Calu3 (cell line): ENCODE measurements at regions not wholly inside any gene's neighbourhood (a gene's known extent, or its start where the extent isn't known, plus 50 kb on each side); places are given as distances from the start of the nearest gene placed in this dataset.
A peak's percentile ranks its signal among the peaks of the same experiment; 100 is the strongest.

Experiments
- BruUV-seq: library from RNA; stranded (reverse); fragments of 400-500 nt; replicated peaks from 2 replicates; lab custom pipeline; 2021; lab: Mats Ljungman, UMichigan
- CTCF ChIA-PET: fragments of 300-600 bp; sonication (Branson Sonifier 250); formaldehyde crosslinking; loops from one replicate; lab custom pipeline; 2022; ENCODE audit warnings: antibody characterized with exemption; lab: Charles Lee
- DNase-seq: peaks from one replicate; pipeline ENCODE4 v3.0.0; 2022
- H3K27ac Mint-ChIP-seq: one replicate; pipeline ENCODE4 v1.8.0; 2022; ENCODE audit warnings: mixed read lengths; ENCODE audit not compliant: unreplicated experiment
- H3K27me3 Mint-ChIP-seq: one replicate; pipeline ENCODE4 v1.8.0; 2022; ENCODE audit warnings: mixed read lengths; ENCODE audit not compliant: unreplicated experiment
- H3K36me3 Mint-ChIP-seq: one replicate; pipeline ENCODE4 v1.8.0; 2022; ENCODE audit warnings: mild to moderate bottlenecking, moderate library complexity, mixed read lengths; ENCODE audit not compliant: insufficient read depth, unreplicated experiment
- H3K4me1 Mint-ChIP-seq: one replicate; pipeline ENCODE4 v1.8.0; 2022; ENCODE audit warnings: mild to moderate bottlenecking, low read depth, mixed read lengths; ENCODE audit not compliant: unreplicated experiment
- H3K4me3 Mint-ChIP-seq: one replicate; pipeline ENCODE4 v1.8.0; 2022; ENCODE audit warnings: mild to moderate bottlenecking, low read depth, moderate library complexity, mixed read lengths; ENCODE audit not compliant: unreplicated experiment
- H3K9me3 Mint-ChIP-seq: one replicate; pipeline ENCODE4 v1.8.0; 2022; ENCODE audit warnings: low read depth, mixed read lengths; ENCODE audit not compliant: unreplicated experiment
- CTCF ChIP-seq: fragments of 200-600 bp; IDR thresholded peaks from one replicate; pipeline ENCODE4 v1.8.0; 2022; ENCODE audit warnings: antibody characterized with exemption; ENCODE audit not compliant: unreplicated experiment
- intact Hi-C: fragments of 100-400 bp; cut with micrococcal nuclease; formaldehyde crosslinking; loops from one replicate; pipeline ENCODE4 v1.10.0; 2022; ENCODE audit not compliant: unreplicated experiment

DNA sequence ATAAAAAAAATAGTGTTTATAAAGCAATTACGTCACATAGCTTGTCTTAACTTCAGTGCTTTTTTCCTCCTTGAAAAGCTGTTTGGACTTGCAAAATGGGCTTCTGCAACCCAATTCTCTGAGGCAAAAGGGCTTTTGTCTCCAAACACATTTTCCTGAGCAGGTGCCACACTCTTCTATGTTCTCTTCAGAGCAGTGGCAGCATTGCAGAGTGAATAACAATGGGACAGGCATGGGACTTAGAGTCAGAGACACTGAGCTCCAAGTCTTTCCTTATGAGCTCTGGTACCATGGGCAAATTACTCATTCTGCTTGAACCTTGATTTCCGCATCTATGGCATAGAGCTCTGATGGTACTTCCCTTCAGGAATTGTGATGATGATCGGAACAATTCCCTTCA lies 149.0 kb downstream of the ARL6IP6 start:
- Mint-ChIP-seq H3K4me1 (no peaks in the 10 kb centered on the region), H3K4me3 (no peak overlapping the region), H3K9me3 (peaks cover 9% of the 10 kb centered on the region), H3K27me3 (peaks cover 8% of the 10 kb centered on the region), H3K27ac (no peak overlapping the region), H3K36me3 (no peaks in the 10 kb centered on the region)
- intact Hi-C loops: no loop called here
- no peak for DNase-seq
- CTCF ChIA-PET: no interaction called here
- BruUV-seq: no TSS peak
- TF ChIP-seq CTCF: no peak

DNA sequence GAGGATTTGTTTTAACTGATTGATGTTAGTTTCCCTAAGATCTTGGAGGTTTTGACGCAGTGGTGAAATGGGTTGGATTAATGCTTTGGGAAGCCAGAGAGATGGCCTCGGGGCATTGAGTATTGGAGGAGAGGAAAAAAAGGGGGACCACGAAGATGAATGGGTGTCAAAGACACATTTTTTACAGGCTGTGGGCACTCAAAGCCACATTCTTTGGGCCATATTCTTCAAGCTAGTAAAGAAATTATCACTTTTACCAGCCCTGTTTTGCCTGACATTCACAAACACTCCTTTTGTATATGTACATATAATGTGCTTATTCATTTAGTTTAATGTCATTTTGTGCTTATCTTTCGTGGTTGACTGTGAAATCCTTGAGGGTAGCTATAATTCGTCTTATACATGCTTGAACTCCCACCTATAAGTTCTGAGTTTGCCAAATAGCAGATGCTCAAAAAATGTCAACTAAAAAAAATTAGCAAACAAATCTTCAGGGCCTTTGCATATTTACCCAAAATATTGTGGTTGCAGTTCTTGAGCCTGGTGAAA lies 146.3 kb downstream of the ARL6IP6 start:
- H3K27ac Mint-ChIP-seq: no peak overlapping the region
- no peak for DNase-seq
- BruUV-seq: no TSS peak
- CTCF ChIA-PET: interaction anchor here (1.1 kb wide), 1 partner anchor 17 kb away, joined by 3 read pairs; no protein-coding TSS in a partner anchor
- H3K4me1 Mint-ChIP-seq: no peaks in the 10 kb centered on the region
- H3K27me3 Mint-ChIP-seq: no peaks in the 10 kb centered on the region
- H3K9me3 Mint-ChIP-seq: peaks cover 17% of the 10 kb centered on the region
- TF ChIP-seq CTCF: no peak
- intact Hi-C loops: no loop called here
- H3K4me3 Mint-ChIP-seq: no peak overlapping the region
- H3K36me3 Mint-ChIP-seq: no peaks in the 10 kb centered on the region

GRCh38 chr2:152863826-152864225 lies 145.4 kb downstream of the ARL6IP6 start:
- TF ChIP-seq CTCF: no peak
- no peaks in the 10 kb centered on the region for H3K4me1 Mint-ChIP-seq
- CTCF ChIA-PET: no interaction called here
- H3K4me3 Mint-ChIP-seq: no peak overlapping the region
- no peaks in the 10 kb centered on the region for H3K36me3 Mint-ChIP-seq
- peaks cover 17% of the 10 kb centered on the region for H3K9me3 Mint-ChIP-seq
- no peaks in the 10 kb centered on the region for H3K27me3 Mint-ChIP-seq
- no TSS peak for BruUV-seq
- H3K27ac Mint-ChIP-seq: no peak overlapping the region
- DNase-seq: no peak
- intact Hi-C loops: no loop called here

- H3K27me3 Mint-ChIP-seq: no peaks in the 10 kb centered on the region
- peak; percentile 37 for DNase-seq
- BruUV-seq: no TSS peak
- H3K4me3 Mint-ChIP-seq: no peak overlapping the region
- H3K4me1 Mint-ChIP-seq: no peaks in the 10 kb centered on the region
- peak; percentile 35 for TF ChIP-seq CTCF
- intact Hi-C loops: no loop called here
- CTCF ChIA-PET: interaction anchor here (0.7 kb wide), 1 partner anchor 62 kb away, joined by 3 read pairs; no protein-coding TSS in a partner anchor
- H3K27ac Mint-ChIP-seq: no peak overlapping the region
- H3K9me3 Mint-ChIP-seq: peaks cover 15% of the 10 kb centered on the region
- H3K36me3 Mint-ChIP-seq: no peaks in the 10 kb centered on the region
Observed at GRCh38 chr2:152861349-152861942, 143.0 kb downstream of the ARL6IP6 start.
